ENCODE measurements at regions not wholly inside any gene's neighbourhood (a gene's known extent, or its start where the extent isn't known, plus 50 kb on each side); places are given as distances from the start of the nearest gene placed in this dataset.

DNA sequence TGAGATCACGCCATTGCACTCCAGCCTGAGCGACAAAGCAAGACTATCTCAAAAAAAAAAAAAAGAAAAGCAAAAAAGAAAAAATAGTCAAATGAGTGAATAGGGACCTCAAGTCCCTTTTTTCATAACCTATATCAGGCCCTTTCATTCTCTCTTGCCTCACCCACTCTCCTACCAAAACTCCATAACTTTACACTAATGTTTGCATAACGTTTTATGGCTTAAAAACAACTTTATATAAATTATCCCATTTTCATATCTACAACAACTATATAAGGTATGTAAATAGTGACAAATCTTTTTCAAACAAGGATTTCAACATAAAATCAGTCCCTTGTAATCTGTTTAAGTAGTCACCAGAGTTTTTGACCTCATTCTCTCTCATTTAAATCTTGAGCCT is 56.9 kb upstream of the PIP5K1B start:
- no peak for DNase-seq (ENCODE audit: low spot score)

DNA sequence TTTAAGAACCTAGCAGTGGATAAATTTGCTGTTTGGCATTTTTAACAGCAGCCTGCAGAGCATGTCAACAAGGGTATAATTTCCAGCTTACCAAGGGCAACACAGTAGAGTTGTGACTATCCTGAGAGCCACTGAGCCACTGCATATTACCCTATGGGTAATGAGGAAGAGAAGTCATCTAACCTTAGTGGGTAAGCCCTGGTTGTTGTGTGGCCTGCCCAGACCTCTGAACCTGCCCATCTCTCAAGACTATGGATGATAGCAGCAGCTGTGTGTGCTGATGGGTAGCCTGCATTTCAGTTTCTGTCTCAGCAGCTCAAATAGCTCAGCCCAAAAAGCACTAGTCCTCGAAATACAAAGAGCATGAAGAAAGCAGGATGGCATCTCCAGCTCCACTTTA is 56.1 kb upstream of the PIP5K1B start:
- DNase-seq (ENCODE audit: low spot score): peak; percentile 58

DNA sequence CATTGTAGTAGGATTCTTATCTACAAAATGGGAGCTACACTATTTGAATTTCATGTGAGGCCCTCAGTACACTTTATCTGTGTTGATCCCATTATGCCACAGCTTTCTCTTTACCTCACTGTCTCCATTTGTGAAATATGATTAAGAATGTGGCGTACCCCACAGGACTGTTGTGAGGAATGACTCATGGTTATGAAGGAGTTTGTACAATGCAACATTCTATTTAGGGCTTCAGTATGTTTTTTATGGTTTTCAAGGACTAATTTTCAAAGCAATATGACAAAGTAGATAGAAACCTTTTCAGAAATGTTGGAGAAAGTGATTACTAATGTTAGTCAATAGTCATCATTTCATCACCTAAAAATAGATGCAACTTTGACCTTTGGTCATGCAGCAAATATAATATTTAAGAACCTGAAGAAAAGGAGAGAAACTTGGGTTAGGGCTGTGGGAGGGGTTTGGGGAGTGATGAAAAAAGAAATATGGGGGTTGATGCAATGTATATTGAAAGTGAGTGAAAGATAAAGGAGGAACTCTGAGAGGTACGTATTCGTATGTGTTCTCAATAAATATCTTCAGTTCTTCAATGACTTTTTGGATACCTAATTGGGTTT is 53.7 kb upstream of the PIP5K1B start:
- DNase-seq (ENCODE audit: low spot score): no peak

DNA sequence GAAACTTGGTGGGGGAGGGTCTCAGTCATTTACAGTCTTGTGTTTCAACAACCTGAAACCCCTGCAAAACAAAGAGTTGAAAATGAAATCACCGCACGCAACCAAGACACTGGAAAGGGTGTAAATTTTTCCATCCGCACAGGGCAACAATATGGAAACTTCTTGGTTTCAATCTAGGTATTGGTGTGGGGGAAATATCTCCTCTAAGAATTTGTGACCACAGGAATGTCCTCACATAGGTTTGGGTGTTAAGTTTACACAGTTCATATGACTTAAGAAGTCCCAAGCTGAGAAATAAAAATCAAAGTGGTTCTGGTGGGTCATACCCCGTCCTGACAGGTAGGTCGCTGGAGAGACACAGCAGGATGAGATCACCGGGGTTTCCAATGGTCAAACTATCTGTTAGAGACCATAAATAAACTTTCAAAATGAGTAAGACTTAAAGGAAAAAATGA is 51.9 kb upstream of the PIP5K1B start:
- no peak for DNase-seq (ENCODE audit: low spot score)

DNA sequence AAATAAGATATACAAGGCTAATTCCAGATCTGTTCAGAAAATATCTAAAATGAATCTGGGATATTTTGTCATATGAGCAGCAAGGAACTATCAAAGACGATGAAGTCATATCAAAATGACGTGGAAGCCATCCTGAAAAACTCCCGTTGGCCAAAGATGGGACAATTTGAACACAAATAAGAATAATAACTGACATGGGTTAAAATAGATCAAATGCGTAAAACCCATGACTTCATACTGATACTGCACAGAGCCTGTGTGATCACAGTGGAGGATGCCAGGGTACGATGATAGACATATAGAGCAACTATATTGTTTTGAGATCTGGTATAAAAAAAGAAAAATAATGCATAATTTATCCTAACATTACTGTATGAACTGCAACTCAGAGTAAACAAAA is 51.0 kb upstream of the PIP5K1B start:
- no peak for DNase-seq (ENCODE audit: low spot score)

Measured in NAMALWA (cell line).